Adipocyte (in vitro differentiated cells): ENCODE measurements at regions not wholly inside any gene's neighbourhood (a gene's known extent, or its start where the extent isn't known, plus 50 kb on each side); places are given as distances from the start of the nearest gene placed in this dataset.

Experiments
- DNase-seq: peaks from one replicate; pipeline ENCODE4 v3.0.0-alpha.2; 2015; ENCODE audit warnings: low read depth
- H3K27me3 ChIP-seq: replicated peaks from 2 replicates; pipeline ENCODE4 v1.7.0; 2013; ENCODE audit warnings: mild to moderate bottlenecking, low read length, moderate library complexity; ENCODE audit not compliant: control insufficient read depth, insufficient read depth
- H3K36me3 ChIP-seq: 2 replicates; pipeline ENCODE4 v1.7.0; 2013; ENCODE audit warnings: low read length, mild to moderate bottlenecking, moderate library complexity; ENCODE audit not compliant: control insufficient read depth, insufficient read depth, severe bottlenecking
- H3K4me1 ChIP-seq: 2 replicates; pipeline ENCODE4 v1.7.0; 2013; ENCODE audit warnings: mild to moderate bottlenecking, low read length, moderate library complexity; ENCODE audit not compliant: control insufficient read depth, insufficient read depth
- H3K4me3 ChIP-seq: 2 replicates; pipeline ENCODE4 v1.7.0; 2013; ENCODE audit warnings: mild to moderate bottlenecking, low read length, moderate library complexity
- H3K9ac ChIP-seq: 2 replicates; pipeline ENCODE4 v1.7.0; 2013; ENCODE audit warnings: mild to moderate bottlenecking, low read length, moderate library complexity
- H3K9me3 ChIP-seq: 2 replicates; pipeline ENCODE4 v1.7.0; 2013; ENCODE audit warnings: mild to moderate bottlenecking, low read length, moderate library complexity; ENCODE audit not compliant: control insufficient read depth

GRCh38 chr6:133583907-133584427 is 304.9 kb upstream of the TCF21 start:
- no peaks in the 10 kb centered on the region for H3K36me3 ChIP-seq
- no peak overlapping the region for H3K9ac ChIP-seq
- no peak overlapping the region for H3K4me3 ChIP-seq
- no peaks in the 10 kb centered on the region for H3K27me3 ChIP-seq
- H3K9me3 ChIP-seq: peaks cover 5% of the 10 kb centered on the region
- no peak for DNase-seq
- peaks cover 12% of the 10 kb centered on the region for H3K4me1 ChIP-seq

DNA sequence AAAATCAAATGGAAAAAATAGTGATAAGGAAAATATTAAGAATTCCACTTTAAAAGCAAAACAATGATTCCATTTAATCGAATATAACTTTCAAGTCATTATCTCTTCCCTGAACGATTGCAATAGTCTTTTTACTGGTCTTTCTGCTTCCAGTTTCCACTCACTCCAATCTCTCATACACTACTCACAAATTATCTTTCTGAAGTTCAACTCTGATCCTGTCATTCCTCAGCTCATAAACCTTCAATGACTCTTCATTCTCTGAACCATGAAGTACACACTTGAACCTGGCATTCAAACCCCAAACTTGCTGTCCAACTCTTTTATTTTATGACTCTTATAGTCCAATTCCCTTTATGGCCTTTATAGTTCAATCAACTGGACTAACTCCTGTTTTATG is 304.1 kb upstream of the TCF21 start:
- no peaks in the 10 kb centered on the region for H3K27me3 ChIP-seq
- peaks cover 12% of the 10 kb centered on the region for H3K4me1 ChIP-seq
- no peak for DNase-seq
- no peaks in the 10 kb centered on the region for H3K36me3 ChIP-seq
- no peak overlapping the region for H3K4me3 ChIP-seq
- H3K9me3 ChIP-seq: peaks cover 5% of the 10 kb centered on the region
- no peak overlapping the region for H3K9ac ChIP-seq

DNA sequence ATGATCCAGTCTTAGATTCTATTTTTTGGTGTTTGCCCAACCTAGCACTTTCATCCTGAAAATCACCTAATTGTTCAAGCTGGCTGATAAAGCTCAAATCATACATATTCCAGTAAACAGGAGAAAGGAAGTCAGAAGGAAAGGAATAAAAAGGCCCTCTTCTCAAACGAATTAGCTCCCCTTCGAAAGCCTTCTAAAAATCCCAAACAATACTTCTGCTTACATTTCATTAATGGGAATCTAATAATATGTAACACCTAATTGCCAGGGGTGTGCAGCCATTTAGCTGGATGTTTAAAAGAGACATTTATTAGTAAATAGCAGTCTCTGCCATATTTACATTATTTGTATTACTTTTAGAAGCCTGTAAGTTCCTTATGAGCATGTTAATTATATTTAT is 302.9 kb upstream of the TCF21 start:
- Histone ChIP-seq H3K9ac (no peak overlapping the region), H3K9me3 (peaks cover 5% of the 10 kb centered on the region), H3K36me3 (no peaks in the 10 kb centered on the region), H3K4me1 (peaks cover 12% of the 10 kb centered on the region), H3K27me3 (no peaks in the 10 kb centered on the region), H3K4me3 (no peak overlapping the region)
- DNase-seq: no peak

DNA sequence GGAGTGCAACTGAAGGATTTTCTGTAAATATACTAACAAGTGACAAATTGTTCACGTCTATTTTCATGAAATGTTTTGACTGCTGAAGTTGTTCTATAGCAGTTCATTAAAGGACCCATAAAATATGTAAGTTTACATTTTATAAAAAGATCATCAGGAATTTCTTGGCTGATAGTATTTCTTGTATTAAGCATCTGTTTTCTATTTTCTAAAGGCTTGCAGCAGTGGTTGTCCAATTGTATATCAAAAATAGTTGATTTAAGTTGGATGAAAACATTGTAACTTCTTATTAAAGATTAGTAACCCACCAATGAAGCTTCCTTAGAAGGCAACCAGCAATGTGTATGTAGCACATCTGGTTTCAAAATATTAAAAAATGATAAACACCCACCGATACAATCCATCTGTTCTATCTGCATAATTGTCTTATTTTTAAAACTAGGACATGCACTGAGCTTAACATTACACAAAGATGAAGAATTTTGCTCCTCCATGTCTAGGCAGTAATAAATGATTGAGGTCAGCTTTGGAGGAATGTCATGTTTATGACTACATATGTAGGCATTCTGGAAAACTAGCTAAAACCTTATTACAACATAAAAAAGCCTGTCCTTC is 301.3 kb upstream of the TCF21 start:
- no peaks in the 10 kb centered on the region for H3K9me3 ChIP-seq
- H3K4me1 ChIP-seq: peaks cover 17% of the 10 kb centered on the region
- peak; percentile 63 for DNase-seq
- H3K9ac ChIP-seq: no peak overlapping the region
- no peaks in the 10 kb centered on the region for H3K27me3 ChIP-seq
- no peak overlapping the region for H3K4me3 ChIP-seq
- no peaks in the 10 kb centered on the region for H3K36me3 ChIP-seq

- Histone ChIP-seq H3K9ac (no peak overlapping the region), H3K4me1 (peaks cover 22% of the 10 kb centered on the region), H3K9me3 (no peaks in the 10 kb centered on the region), H3K4me3 (no peak overlapping the region), H3K36me3 (no peaks in the 10 kb centered on the region), H3K27me3 (no peaks in the 10 kb centered on the region)
- DNase-seq: no peak
Observed at GRCh38 chr6:133590196-133590595, 298.7 kb upstream of the TCF21 start.

- no peak for DNase-seq
- no peaks in the 10 kb centered on the region for H3K36me3 ChIP-seq
- no peaks in the 10 kb centered on the region for H3K9me3 ChIP-seq
- peaks cover 26% of the 10 kb centered on the region for H3K4me1 ChIP-seq
- no peak overlapping the region for H3K9ac ChIP-seq
- H3K27me3 ChIP-seq: no peaks in the 10 kb centered on the region
- no peak overlapping the region for H3K4me3 ChIP-seq
Observed at GRCh38 chr6:133590814-133591213, 298.1 kb upstream of the TCF21 start.

DNA sequence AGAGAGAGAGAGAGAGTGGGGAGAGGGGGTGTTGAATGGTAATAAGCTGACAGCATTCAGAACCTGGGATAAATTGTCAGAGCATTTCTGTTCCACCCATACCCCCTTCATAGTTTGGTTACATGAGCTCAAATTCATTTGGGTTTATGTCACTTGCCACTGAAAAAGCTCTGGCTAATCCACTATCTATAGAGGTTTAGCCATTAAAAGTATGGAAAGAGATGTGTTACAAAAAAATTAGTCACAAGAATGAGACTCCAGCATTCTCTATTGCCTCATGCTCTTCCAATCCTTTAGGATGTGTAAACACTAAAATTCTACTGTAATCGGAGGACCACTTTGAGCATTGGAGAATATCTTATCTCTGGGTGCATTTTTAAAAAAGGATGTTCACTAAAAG is 297.6 kb upstream of the TCF21 start:
- Histone ChIP-seq H3K36me3 (no peaks in the 10 kb centered on the region), H3K4me1 (peaks cover 26% of the 10 kb centered on the region), H3K4me3 (no peak overlapping the region), H3K9ac (no peak overlapping the region), H3K9me3 (no peaks in the 10 kb centered on the region), H3K27me3 (no peaks in the 10 kb centered on the region)
- DNase-seq: no peak

GRCh38 chr6:133594652-133595110 is 294.2 kb upstream of the TCF21 start:
- Histone ChIP-seq H3K4me3 (peak overlapping the region; percentile 7), H3K27me3 (no peaks in the 10 kb centered on the region), H3K4me1 (peaks cover 18% of the 10 kb centered on the region), H3K9ac (no peak overlapping the region), H3K36me3 (no peaks in the 10 kb centered on the region), H3K9me3 (no peaks in the 10 kb centered on the region)
- no peak for DNase-seq

GRCh38 chr6:133595111-133595761 is 293.7 kb upstream of the TCF21 start:
- H3K27me3 ChIP-seq: no peaks in the 10 kb centered on the region
- H3K9me3 ChIP-seq: no peaks in the 10 kb centered on the region
- H3K4me1 ChIP-seq: peaks cover 18% of the 10 kb centered on the region
- no peaks in the 10 kb centered on the region for H3K36me3 ChIP-seq
- no peak for DNase-seq
- H3K9ac ChIP-seq: no peak overlapping the region
- H3K4me3 ChIP-seq: peak overlapping the region; percentile 7

- H3K36me3 ChIP-seq: no peaks in the 10 kb centered on the region
- no peaks in the 10 kb centered on the region for H3K27me3 ChIP-seq
- no peak overlapping the region for H3K9ac ChIP-seq
- H3K4me3 ChIP-seq: no peak overlapping the region
- no peaks in the 10 kb centered on the region for H3K9me3 ChIP-seq
- DNase-seq: no peak
- H3K4me1 ChIP-seq: peaks cover 24% of the 10 kb centered on the region
Observed at GRCh38 chr6:133606852-133607251, 282.1 kb upstream of the TCF21 start.

DNA sequence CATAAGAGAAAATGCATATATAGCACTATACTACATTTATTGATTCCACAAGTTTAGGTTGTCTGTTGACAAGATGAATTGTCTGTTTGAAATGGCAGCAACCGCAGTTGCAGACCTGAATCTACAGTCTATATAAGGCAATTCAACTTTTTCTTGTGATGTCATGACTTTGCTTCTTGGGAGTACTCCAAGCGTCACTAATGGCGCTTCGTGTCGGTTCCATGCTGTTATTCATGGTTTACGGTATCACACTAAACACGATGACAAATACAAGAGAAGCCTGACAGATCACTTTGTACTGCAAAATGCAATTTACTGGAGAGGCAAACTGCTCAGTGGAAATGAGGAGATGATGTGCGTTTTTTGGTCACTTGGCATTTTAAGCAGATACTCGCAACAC is 280.3 kb upstream of the TCF21 start:
- Histone ChIP-seq H3K36me3 (no peaks in the 10 kb centered on the region), H3K27me3 (no peaks in the 10 kb centered on the region), H3K9ac (no peak overlapping the region), H3K4me1 (peaks cover 24% of the 10 kb centered on the region), H3K9me3 (no peaks in the 10 kb centered on the region), H3K4me3 (no peak overlapping the region)
- no peak for DNase-seq
